Subcutaneous abdominal adipose tissue (tissue), 5 donors: ENCODE measurements at regions not wholly inside any gene's neighbourhood (a gene's known extent, or its start where the extent isn't known, plus 50 kb on each side); places are given as distances from the start of the nearest gene placed in this dataset.
"Not testable (repeated sequence)": the region's sequence is repeated elsewhere in the genome, so short reads cannot be mapped to it uniquely, and the experiment has no call there.

Experiments
- H3K27ac ChIP-seq: one replicate; pipeline ENCODE4 v1.7.0; 2013; ENCODE audit warnings: low read depth, mild to moderate bottlenecking, inconsistent platforms, low read length, moderate library complexity
- H3K27me3 ChIP-seq, 5 donors: one replicate each; pipeline ENCODE4 v1.7.0; 2013; ENCODE audit warnings: low read length in 5 of 5, inconsistent platforms in 1 of 5; ENCODE audit not compliant: control insufficient read depth in 5 of 5, insufficient read depth in 4 of 5
- H3K36me3 ChIP-seq, 5 donors: one replicate each; pipeline ENCODE4 v1.7.0; 2013; ENCODE audit warnings: low read length in 5 of 5; ENCODE audit not compliant: control insufficient read depth in 5 of 5, insufficient read depth in 5 of 5
- H3K4me1 ChIP-seq, 5 donors: one replicate each; pipeline ENCODE4 v1.7.0; 2013; ENCODE audit warnings: low read length in 5 of 5, mild to moderate bottlenecking in 3 of 5, moderate library complexity in 1 of 5; ENCODE audit not compliant: control insufficient read depth in 5 of 5, insufficient read depth in 5 of 5
- H3K4me3 ChIP-seq, 5 donors: one replicate each; pipeline ENCODE4 v1.7.0; 2013; ENCODE audit warnings: low read length in 5 of 5, low read depth in 1 of 5
- H3K9ac ChIP-seq, 5 donors: one replicate each; pipeline ENCODE4 v1.7.0; 2013; ENCODE audit warnings: low read length in 5 of 5, mild to moderate bottlenecking in 4 of 5, moderate library complexity in 3 of 5
- H3K9me3 ChIP-seq, 5 donors: one replicate each; pipeline ENCODE4 v1.7.0; 2013; ENCODE audit warnings: low read length in 5 of 5; ENCODE audit not compliant: control insufficient read depth in 5 of 5
- donor health status: healthy.
- donor health status: healthy.
- donor health status: healthy.
- donor health status: healthy.
- donor health status: healthy.

- H3K4me1 ChIP-seq, result no peaks in the 10 kb centered on the region
- no peaks in the 10 kb centered on the region for H3K27me3 ChIP-seq
Observed at GRCh38 chr13:55155046-55155445, 1985.7 kb upstream of the PRR20A start.

GRCh38 chr13:55159765-55160164 is 1981.0 kb upstream of the PRR20A start:
- H3K4me1 ChIP-seq, result no peaks in the 10 kb centered on the region
- H3K27ac ChIP-seq, result no peak overlapping the region
- H3K36me3 ChIP-seq, result no peaks in the 10 kb centered on the region
- H3K9ac ChIP-seq, result no peak overlapping the region
- no peaks in the 10 kb centered on the region for H3K27me3 ChIP-seq
- no peak overlapping the region for H3K4me3 ChIP-seq
- H3K9me3 ChIP-seq, result peaks cover 0 to 20% (median 10%) of the 10 kb centered on the region in 5 donors

More at GRCh38 chr13:55155046-55155445, 1985.7 kb upstream of the PRR20A start:
- no peaks in the 10 kb centered on the region for H3K36me3 ChIP-seq
- H3K4me3 ChIP-seq, result no peak overlapping the region
- H3K9ac ChIP-seq, result no peak overlapping the region
- no peak overlapping the region for H3K27ac ChIP-seq
- H3K9me3 ChIP-seq, result peaks cover 0 to 20% (median 10%) of the 10 kb centered on the region in 5 donors

GRCh38 chr13:55160867-55161266 is 1979.9 kb upstream of the PRR20A start:
- no peak overlapping the region for H3K4me3 ChIP-seq
- no peaks in the 10 kb centered on the region for H3K36me3 ChIP-seq
- H3K27me3 ChIP-seq, result no peaks in the 10 kb centered on the region
- H3K27ac ChIP-seq, result no peak overlapping the region
- peaks cover 3 to 19% (median 10%) of the 10 kb centered on the region in 5 donors for H3K9me3 ChIP-seq
- H3K4me1 ChIP-seq, result no peaks in the 10 kb centered on the region
- no peak overlapping the region for H3K9ac ChIP-seq

GRCh38 chr13:55178582-55178981 is 1962.1 kb upstream of the PRR20A start:
- not testable (repeated sequence) for H3K36me3 ChIP-seq, H3K9ac ChIP-seq, H3K27me3 ChIP-seq, H3K27ac ChIP-seq, H3K9me3 ChIP-seq, H3K4me3 ChIP-seq, H3K4me1 ChIP-seq

- no peak overlapping the region for H3K4me3 ChIP-seq
- no peak overlapping the region for H3K27ac ChIP-seq
- H3K4me1 ChIP-seq, result no peaks in the 10 kb centered on the region
- no peaks in the 10 kb centered on the region for H3K36me3 ChIP-seq
- peaks cover 0 to 5% (median 3%) of the 10 kb centered on the region in 5 donors for H3K9me3 ChIP-seq
- H3K9ac ChIP-seq, result no peak overlapping the region
- no peaks in the 10 kb centered on the region for H3K27me3 ChIP-seq
Observed at GRCh38 chr13:55190996-55191395, 1949.7 kb upstream of the PRR20A start.

GRCh38 chr13:55199134-55199533 is 1941.6 kb upstream of the PRR20A start:
- Histone ChIP-seq H3K4me3 (no peak overlapping the region), H3K4me1 (no peaks in the 10 kb centered on the region), H3K9ac (no peak overlapping the region), H3K9me3 (peaks cover 0 to 9% (median 4%) of the 10 kb centered on the region in 5 donors), H3K36me3 (no peaks in the 10 kb centered on the region), H3K27ac (no peak overlapping the region), H3K27me3 (no peaks in the 10 kb centered on the region)

GRCh38 chr13:55214841-55215345 is 1925.8 kb upstream of the PRR20A start:
- no peaks in the 10 kb centered on the region for H3K27me3 ChIP-seq

GRCh38 chr13:55219538-55219937 is 1921.2 kb upstream of the PRR20A start:
- Histone ChIP-seq H3K4me3 (no peak overlapping the region), H3K27me3 (no peaks in the 10 kb centered on the region), H3K9me3 (no peaks in the 10 kb centered on the region), H3K9ac (no peak overlapping the region), H3K27ac (no peak overlapping the region), H3K36me3 (no peaks in the 10 kb centered on the region), H3K4me1 (no peaks in the 10 kb centered on the region)

More at GRCh38 chr13:55214841-55215345, 1925.8 kb upstream of the PRR20A start:
- no peak overlapping the region for H3K27ac ChIP-seq
- no peak overlapping the region for H3K9ac ChIP-seq
- H3K4me3 ChIP-seq, result no peak overlapping the region
- no peaks in the 10 kb centered on the region for H3K9me3 ChIP-seq
- H3K4me1 ChIP-seq, result no peaks in the 10 kb centered on the region
- no peaks in the 10 kb centered on the region for H3K36me3 ChIP-seq

- H3K4me3 ChIP-seq, result no peak overlapping the region
- H3K36me3 ChIP-seq, result no peaks in the 10 kb centered on the region
- H3K9ac ChIP-seq, result no peak overlapping the region
- H3K27ac ChIP-seq, result no peak overlapping the region
- no peaks in the 10 kb centered on the region for H3K27me3 ChIP-seq
- no peaks in the 10 kb centered on the region for H3K9me3 ChIP-seq
- no peaks in the 10 kb centered on the region for H3K4me1 ChIP-seq
Observed at GRCh38 chr13:55229906-55230569, 1910.7 kb upstream of the PRR20A start.

- Histone ChIP-seq H3K27me3 (no peaks in the 10 kb centered on the region), H3K36me3 (no peaks in the 10 kb centered on the region), H3K4me3 (no peak overlapping the region), H3K9me3 (no peaks in the 10 kb centered on the region), H3K9ac (no peak overlapping the region), H3K27ac (no peak overlapping the region), H3K4me1 (no peaks in the 10 kb centered on the region)
Observed at GRCh38 chr13:55230570-55230908, 1910.2 kb upstream of the PRR20A start.
